OCI-LY1 (cell line): ENCODE measurements at regions not wholly inside any gene's neighbourhood (a gene's known extent, or its start where the extent isn't known, plus 50 kb on each side); places are given as distances from the start of the nearest gene placed in this dataset.

Source experiments
- H2AFZ ChIP-seq: fragments of 200-600 bp; sonication (generic), shearing (Covaris generic); 2 replicates; pipeline ENCODE4 v1.6.0; 2014; ENCODE audit warnings: antibody characterized with exemption, mild to moderate bottlenecking, low read length
- H3F3A ChIP-seq: fragments of 200-600 bp; sonication (generic), shearing (Covaris generic); 2 replicates; pipeline ENCODE4 v1.6.0; 2014; ENCODE audit warnings: mild to moderate bottlenecking, antibody characterized with exemption, low read length, moderate library complexity; ENCODE audit not compliant: insufficient read depth
- H3K27ac ChIP-seq: fragments of 200-600 bp; sonication (generic); 2 replicates; pipeline ENCODE4 v1.5.1; 2014; ENCODE audit warnings: low read length, mixed run types, mild to moderate bottlenecking, low read depth; ENCODE audit not compliant: poor library complexity, severe bottlenecking
- H3K27me3 ChIP-seq: fragments of 200-600 bp; sonication (generic); 2 replicates; pipeline ENCODE4 v1.6.0; 2014; ENCODE audit warnings: antibody characterized with exemption, mild to moderate bottlenecking, low read length, moderate library complexity; ENCODE audit not compliant: insufficient read depth
- H3K36me3 ChIP-seq: fragments of 200-600 bp; sonication (generic); 2 replicates; pipeline ENCODE4 v1.6.1; 2014; ENCODE audit warnings: mild to moderate bottlenecking, antibody characterized with exemption, low read length, moderate library complexity, mixed read lengths; ENCODE audit not compliant: insufficient read depth
- H3K4me1 ChIP-seq: fragments of 200-600 bp; sonication (generic); 2 replicates; pipeline ENCODE4 v1.5.1; 2014; ENCODE audit warnings: mild to moderate bottlenecking, low read length, moderate library complexity; ENCODE audit not compliant: insufficient read depth, severe bottlenecking
- H3K4me2 ChIP-seq: fragments of 200-600 bp; sonication (generic), shearing (Covaris generic); 2 replicates; pipeline ENCODE4 v1.6.1; 2014; ENCODE audit warnings: low read length
- H3K4me3 ChIP-seq: fragments of 200-600 bp; sonication (generic); 2 replicates; pipeline ENCODE4 v1.5.1; 2014; ENCODE audit warnings: low read length, low read depth, mild to moderate bottlenecking, mixed read lengths; ENCODE audit not compliant: poor library complexity, severe bottlenecking
- H3K79me2 ChIP-seq: fragments of 200-600 bp; shearing (Covaris generic); 2 replicates; pipeline ENCODE4 v1.6.1; 2016; ENCODE audit warnings: mixed run types, low read length, mixed read lengths; ENCODE audit not compliant: insufficient read depth
- H3K9ac ChIP-seq: fragments of 200-600 bp; sonication (generic), shearing (Covaris generic); 2 replicates; pipeline ENCODE4 v1.6.1; 2014; ENCODE audit warnings: mild to moderate bottlenecking, low read length, mixed read lengths
- H3K9me2 ChIP-seq: fragments of 200-600 bp; sonication (generic), shearing (Covaris generic); 2 replicates; pipeline ENCODE4 v1.6.1; 2014; ENCODE audit warnings: low read depth, mild to moderate bottlenecking, low read length, mixed read lengths
- H3K9me3 ChIP-seq: fragments of 200-600 bp; shearing (Covaris generic); 2 replicates; pipeline ENCODE4 v1.6.1; 2014; ENCODE audit warnings: low read length, mixed read lengths
- H4K20me1 ChIP-seq: fragments of 200-600 bp; sonication (generic), shearing (Covaris generic); 2 replicates; pipeline ENCODE4 v1.6.0; 2016; ENCODE audit warnings: mild to moderate bottlenecking, low read length; ENCODE audit not compliant: insufficient read depth
- EZH2 ChIP-seq: fragments of 200-600 bp; sonication (generic), shearing (Covaris generic); IDR thresholded peaks from 2 replicates; pipeline ENCODE4 v1.8.0; 2017; ENCODE audit warnings: borderline replicate concordance, mixed run types, mild to moderate bottlenecking, antibody characterized with exemption, low read length, moderate library complexity, mixed read lengths
- TF ChIP-seq, protein P1 (sequence below): fragments of 200-600 bp; sonication (generic), shearing (Covaris generic); IDR thresholded peaks from 2 replicates; pipeline ENCODE4 v1.5.1; 2017; ENCODE audit warnings: mild to moderate bottlenecking, antibody characterized with exemption, low read length, moderate library complexity, mixed read lengths

DNA sequence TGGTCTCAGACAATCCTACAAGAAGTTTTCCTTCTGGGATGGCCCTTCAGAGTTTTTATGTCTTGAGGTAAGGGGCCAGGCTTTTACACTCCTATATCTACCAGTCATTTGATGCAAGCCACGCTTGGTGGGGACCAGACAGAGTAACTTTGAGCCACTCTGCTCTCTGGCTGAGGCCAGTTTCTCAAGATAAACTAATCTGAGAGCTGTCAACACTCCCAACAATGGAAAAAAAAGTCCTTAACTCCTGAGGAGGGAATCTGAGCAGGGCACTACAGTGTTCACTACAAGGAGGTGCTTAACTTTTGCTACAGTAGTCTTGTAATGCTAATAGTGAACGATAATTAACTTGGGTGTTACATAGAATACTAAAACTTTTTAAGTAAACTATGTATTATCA lies 62.7 kb downstream of the MRPS30 start:
- Histone ChIP-seq H3K27me3 (no peaks in the 10 kb centered on the region), H3K36me3 (no peaks in the 10 kb centered on the region), H3K4me3 (no peak overlapping the region), H3K4me1 (no peaks in the 10 kb centered on the region), H3K9me3 (no peaks in the 10 kb centered on the region), H3K9ac (no peak overlapping the region), H3K79me2 (no peaks in the 10 kb centered on the region), H3K4me2 (no peak overlapping the region), H3K9me2 (no peaks in the 10 kb centered on the region), H3K27ac (no peak overlapping the region), H4K20me1 (no peaks in the 10 kb centered on the region), H2AFZ (no peak overlapping the region), H3F3A (no peaks in the 10 kb centered on the region)
- TF ChIP-seq EZH2: no peak
- TF ChIP-seq, protein P1, sequence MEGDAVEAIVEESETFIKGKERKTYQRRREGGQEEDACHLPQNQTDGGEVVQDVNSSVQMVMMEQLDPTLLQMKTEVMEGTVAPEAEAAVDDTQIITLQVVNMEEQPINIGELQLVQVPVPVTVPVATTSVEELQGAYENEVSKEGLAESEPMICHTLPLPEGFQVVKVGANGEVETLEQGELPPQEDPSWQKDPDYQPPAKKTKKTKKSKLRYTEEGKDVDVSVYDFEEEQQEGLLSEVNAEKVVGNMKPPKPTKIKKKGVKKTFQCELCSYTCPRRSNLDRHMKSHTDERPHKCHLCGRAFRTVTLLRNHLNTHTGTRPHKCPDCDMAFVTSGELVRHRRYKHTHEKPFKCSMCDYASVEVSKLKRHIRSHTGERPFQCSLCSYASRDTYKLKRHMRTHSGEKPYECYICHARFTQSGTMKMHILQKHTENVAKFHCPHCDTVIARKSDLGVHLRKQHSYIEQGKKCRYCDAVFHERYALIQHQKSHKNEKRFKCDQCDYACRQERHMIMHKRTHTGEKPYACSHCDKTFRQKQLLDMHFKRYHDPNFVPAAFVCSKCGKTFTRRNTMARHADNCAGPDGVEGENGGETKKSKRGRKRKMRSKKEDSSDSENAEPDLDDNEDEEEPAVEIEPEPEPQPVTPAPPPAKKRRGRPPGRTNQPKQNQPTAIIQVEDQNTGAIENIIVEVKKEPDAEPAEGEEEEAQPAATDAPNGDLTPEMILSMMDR: no peak

DNA sequence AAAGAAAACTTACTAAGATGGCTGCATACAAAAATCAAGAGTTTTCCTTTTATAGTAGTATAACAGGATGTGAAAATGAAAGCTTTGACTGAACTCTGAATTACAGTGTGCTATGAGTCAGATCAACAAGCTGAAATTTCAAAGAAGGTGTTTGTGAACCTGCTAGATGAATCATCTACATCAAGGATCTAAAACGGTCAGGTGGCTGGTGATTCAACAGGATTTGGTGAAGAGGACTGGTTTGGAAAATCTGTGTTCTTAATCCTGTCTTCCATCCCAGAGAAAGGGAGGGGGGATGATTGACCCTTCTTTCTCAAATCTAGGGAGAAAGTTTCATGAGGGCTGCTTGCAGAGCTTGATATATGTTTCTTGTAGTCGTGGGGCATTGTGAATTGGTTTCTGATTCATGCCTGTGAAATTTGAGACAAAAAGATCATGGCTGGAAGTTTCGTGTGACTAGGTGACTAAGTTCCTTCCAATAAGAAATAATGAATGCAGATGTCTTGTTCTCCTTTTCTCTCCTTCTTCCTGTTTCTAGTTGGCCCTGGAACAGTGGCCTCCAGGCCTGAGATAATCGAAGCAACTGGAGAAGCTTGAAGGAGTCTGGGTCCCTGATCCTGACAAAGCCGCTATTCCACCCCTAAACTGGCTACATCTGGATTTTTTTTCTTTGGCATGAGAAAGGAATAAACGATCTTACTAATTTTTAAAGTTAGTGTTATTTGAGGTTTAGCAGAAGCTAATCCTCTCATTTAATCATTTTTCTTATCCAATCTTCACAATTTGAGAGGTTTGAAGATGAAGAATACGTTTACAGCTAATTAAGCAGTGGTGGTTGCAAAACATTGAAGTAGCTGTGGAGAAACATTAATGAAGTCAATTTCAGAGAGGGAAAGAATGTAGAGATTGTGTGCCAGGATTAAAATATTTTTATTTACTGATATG lies 67.2 kb downstream of the MRPS30 start:
- Histone ChIP-seq H3K4me1 (no peaks in the 10 kb centered on the region), H3K79me2 (no peaks in the 10 kb centered on the region), H3F3A (no peaks in the 10 kb centered on the region), H3K9me2 (no peaks in the 10 kb centered on the region), H3K9ac (no peak overlapping the region), H3K9me3 (no peaks in the 10 kb centered on the region), H3K27me3 (no peaks in the 10 kb centered on the region), H3K27ac (no peak overlapping the region), H2AFZ (no peak overlapping the region), H3K4me2 (no peak overlapping the region), H3K4me3 (no peak overlapping the region), H3K36me3 (no peaks in the 10 kb centered on the region), H4K20me1 (no peaks in the 10 kb centered on the region)
- no peak for TF ChIP-seq EZH2
- TF ChIP-seq, protein P1: no peak

DNA sequence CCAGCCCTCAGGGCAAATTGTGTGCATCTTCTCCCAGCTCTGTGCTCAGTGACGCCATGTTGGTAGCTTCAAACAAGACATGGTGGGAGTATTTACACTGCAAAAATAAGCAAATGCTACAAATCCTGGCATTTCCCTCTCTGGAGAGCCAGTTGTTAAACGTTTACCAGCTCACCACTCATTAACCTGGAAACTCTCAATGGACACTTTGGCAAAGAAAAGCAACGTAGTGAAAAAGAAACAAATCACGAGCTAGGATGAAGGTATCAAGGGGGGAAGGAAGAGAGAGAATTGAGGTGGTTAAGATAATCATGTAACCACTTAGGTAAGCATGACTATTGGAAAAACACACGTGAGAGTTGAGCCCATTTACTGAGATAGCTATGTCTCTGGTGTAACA lies 72.5 kb downstream of the MRPS30 start:
- no peaks in the 10 kb centered on the region for H3F3A ChIP-seq
- H3K4me2 ChIP-seq: no peak overlapping the region
- H4K20me1 ChIP-seq: no peaks in the 10 kb centered on the region
- H3K27me3 ChIP-seq: no peaks in the 10 kb centered on the region
- H3K9ac ChIP-seq: no peak overlapping the region
- no peak overlapping the region for H3K27ac ChIP-seq
- no peaks in the 10 kb centered on the region for H3K4me1 ChIP-seq
- H3K36me3 ChIP-seq: no peaks in the 10 kb centered on the region
- H3K4me3 ChIP-seq: no peak overlapping the region
- no peak for TF ChIP-seq EZH2
- TF ChIP-seq, protein P1: no peak
- H3K9me3 ChIP-seq: no peaks in the 10 kb centered on the region
- no peak overlapping the region for H2AFZ ChIP-seq
- H3K9me2 ChIP-seq: no peaks in the 10 kb centered on the region
- H3K79me2 ChIP-seq: no peaks in the 10 kb centered on the region
